Gastroesophageal sphincter (tissue), 4 donors: ENCODE measurements at regions not wholly inside any gene's neighbourhood (a gene's known extent, or its start where the extent isn't known, plus 50 kb on each side); places are given as distances from the start of the nearest gene placed in this dataset.

ENCODE experiments used
- ATAC-seq: fragments of 150-250 bp; one replicate; pipeline ENCODE4 v1.9.1; 2016; ENCODE audit warnings: mild to moderate bottlenecking, moderate library complexity
- H3K27ac ChIP-seq, 4 donors: fragments of 200-600 bp; sonication (generic) in 3 of 4; 1 replicate in 3 of 4; 2 replicates in 1 of 4; pipeline ENCODE4 v1.5.1; 2016 to 2019
- H3K27me3 ChIP-seq: fragments of 200-600 bp; sonication (generic); one replicate; pipeline ENCODE4 v1.5.1; 2019
- H3K36me3 ChIP-seq, 2 donors: fragments of 200-600 bp; sonication (generic); one replicate each; pipeline ENCODE4 v1.5.1; 2019; ENCODE audit warnings: control low read depth in 1 of 2
- H3K4me1 ChIP-seq, 3 donors: fragments of 200-600 bp; sonication (generic); 1 replicate in 2 of 3; 2 replicates in 1 of 3; pipeline ENCODE4 v1.5.1; 2016 to 2019; ENCODE audit warnings: control low read depth in 2 of 3
- H3K4me3 ChIP-seq, 2 donors: fragments of 200-600 bp; sonication (generic); one replicate each; pipeline ENCODE4 v1.5.1; 2019; ENCODE audit warnings: mild to moderate bottlenecking in 1 of 2, moderate library complexity in 1 of 2
- H3K9me3 ChIP-seq, 3 donors: fragments of 200-600 bp; sonication (generic); one replicate each; pipeline ENCODE4 v1.5.1; 2017 to 2019; ENCODE audit warnings: control low read depth in 2 of 3
- EP300 ChIP-seq: sonication (generic); formaldehyde crosslinking; IDR thresholded peaks from one replicate; pipeline ENCODE4 v1.6.1; 2017; ENCODE audit warnings: antibody characterized with exemption, mild to moderate bottlenecking
- POLR2A ChIP-seq, 2 donors: fragments of 450-650 bp; IDR thresholded peaks; one replicate each; pipeline ENCODE4 v1.6.1; 2017; ENCODE audit warnings: antibody characterized with exemption in 2 of 2, mild to moderate bottlenecking in 2 of 2, moderate library complexity in 1 of 2
- POLR2AphosphoS5 ChIP-seq: sonication (generic); formaldehyde crosslinking; IDR thresholded peaks from one replicate; pipeline ENCODE4 v1.6.1; 2017; ENCODE audit warnings: antibody characterized with exemption
- WGBS, 2 donors: methylation state at CpG; one replicate each; pipeline ENCODE4 v1.1.5; 2018; ENCODE audit warnings: low coverage in 1 of 2; 5-methylcytosine and 5-hydroxymethylcytosine counted together
- TF ChIP-seq, protein P1 (sequence below), 4 experiments: fragments of 200-600 bp in 2 of 4; fragments of 450-650 bp in 2 of 4; sonication (generic) in 1 of 4; IDR thresholded peaks; one replicate each; pipeline ENCODE4 v1.5.1; 2017 to 2019; ENCODE audit warnings: antibody characterized with exemption in 4 of 4, mild to moderate bottlenecking in 2 of 4, moderate library complexity in 2 of 4

DNA sequence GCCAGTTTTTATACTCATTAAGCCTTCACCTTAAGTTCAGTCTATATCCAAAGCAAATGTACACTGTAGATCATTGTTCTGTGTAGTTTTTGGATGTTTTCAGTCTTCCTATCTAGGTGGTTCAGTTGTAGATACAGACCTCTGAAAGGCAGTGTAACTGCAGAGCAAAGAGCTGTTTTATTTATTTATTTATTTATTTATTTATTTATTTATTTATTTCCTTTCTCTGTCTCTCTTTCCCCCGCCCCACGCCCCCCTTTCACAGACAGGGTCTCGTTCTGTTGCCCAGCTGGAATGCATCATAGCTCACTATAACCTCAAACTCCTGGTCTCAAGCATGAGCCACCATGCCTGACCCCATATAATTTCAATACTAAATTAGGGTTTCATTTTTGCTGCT is 281.8 kb upstream of the KLHL1 start:
- ATAC-seq: no peak
- no peaks in the 10 kb centered on the region for H3K4me1 ChIP-seq
- 83% methylated on average over 3 of the region's 3 CpGs; no CpG with 5 or more reads in 1 of the 2 donors for WGBS, 2 donors

GRCh38 chr13:70388935-70389334 is 280.7 kb upstream of the KLHL1 start:
- Histone ChIP-seq H3K36me3 (no peaks in the 10 kb centered on the region), H3K4me1 (no peaks in the 10 kb centered on the region), H3K27ac (no peak overlapping the region), H3K4me3 (no peak overlapping the region), H3K27me3 (peaks cover 4% of the 10 kb centered on the region), H3K9me3 (no peaks in the 10 kb centered on the region)
- 42 to 45% methylated on average over 1 of the region's 1 CpG for WGBS, 2 donors
- no peak for TF ChIP-seq POLR2AphosphoS5
- no peak for TF ChIP-seq EP300
- TF ChIP-seq POLR2A (IDR thresholded peaks at IDR 0.05): no peak
- TF ChIP-seq, protein P1, sequence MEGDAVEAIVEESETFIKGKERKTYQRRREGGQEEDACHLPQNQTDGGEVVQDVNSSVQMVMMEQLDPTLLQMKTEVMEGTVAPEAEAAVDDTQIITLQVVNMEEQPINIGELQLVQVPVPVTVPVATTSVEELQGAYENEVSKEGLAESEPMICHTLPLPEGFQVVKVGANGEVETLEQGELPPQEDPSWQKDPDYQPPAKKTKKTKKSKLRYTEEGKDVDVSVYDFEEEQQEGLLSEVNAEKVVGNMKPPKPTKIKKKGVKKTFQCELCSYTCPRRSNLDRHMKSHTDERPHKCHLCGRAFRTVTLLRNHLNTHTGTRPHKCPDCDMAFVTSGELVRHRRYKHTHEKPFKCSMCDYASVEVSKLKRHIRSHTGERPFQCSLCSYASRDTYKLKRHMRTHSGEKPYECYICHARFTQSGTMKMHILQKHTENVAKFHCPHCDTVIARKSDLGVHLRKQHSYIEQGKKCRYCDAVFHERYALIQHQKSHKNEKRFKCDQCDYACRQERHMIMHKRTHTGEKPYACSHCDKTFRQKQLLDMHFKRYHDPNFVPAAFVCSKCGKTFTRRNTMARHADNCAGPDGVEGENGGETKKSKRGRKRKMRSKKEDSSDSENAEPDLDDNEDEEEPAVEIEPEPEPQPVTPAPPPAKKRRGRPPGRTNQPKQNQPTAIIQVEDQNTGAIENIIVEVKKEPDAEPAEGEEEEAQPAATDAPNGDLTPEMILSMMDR (IDR thresholded peaks at IDR 0.05): no peak
- no peak for ATAC-seq

More for the DNA sequence above, 281.8 kb upstream of the KLHL1 start:
- Histone ChIP-seq H3K4me3 (no peak overlapping the region), H3K9me3 (no peaks in the 10 kb centered on the region), H3K36me3 (no peaks in the 10 kb centered on the region), H3K27ac (no peak overlapping the region), H3K27me3 (peaks cover 4% of the 10 kb centered on the region)
- TF ChIP-seq POLR2A (IDR thresholded peaks at IDR 0.05) (no peak), POLR2AphosphoS5 (no peak), EP300 (no peak)
- TF ChIP-seq, protein P1 (IDR thresholded peaks at IDR 0.05): no peak

DNA sequence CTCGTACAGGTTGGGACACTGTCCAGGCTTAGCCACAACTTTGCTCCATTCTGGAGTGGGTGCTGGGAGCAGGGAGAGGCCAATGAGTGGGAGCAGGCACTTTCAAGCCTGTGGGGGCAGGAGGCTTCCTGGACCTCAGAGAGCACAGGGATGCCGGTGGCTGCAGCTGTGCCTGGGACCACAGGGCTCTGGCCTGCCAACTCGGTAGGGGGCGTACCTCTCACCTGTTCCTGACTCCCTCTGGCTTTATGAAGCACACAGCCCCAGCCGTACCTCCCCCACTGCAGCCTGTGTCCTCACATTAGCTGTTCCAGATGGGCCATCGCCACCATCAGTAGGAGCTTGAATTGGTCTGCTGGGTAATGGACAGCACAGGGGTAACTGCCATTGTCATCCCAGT is 278.7 kb upstream of the KLHL1 start:
- H3K36me3 ChIP-seq: no peaks in the 10 kb centered on the region
- no peak overlapping the region for H3K27ac ChIP-seq
- peaks cover 4% of the 10 kb centered on the region for H3K27me3 ChIP-seq
- WGBS, 2 donors: no CpG with 5 or more reads among the region's 6 CpGs
- H3K4me1 ChIP-seq: no peaks in the 10 kb centered on the region
- TF ChIP-seq POLR2AphosphoS5: no peak
- no peak for TF ChIP-seq POLR2A (IDR thresholded peaks at IDR 0.05)
- no peak for TF ChIP-seq EP300
- TF ChIP-seq, protein P1 (IDR thresholded peaks at IDR 0.05): no peak
- H3K9me3 ChIP-seq: no peaks in the 10 kb centered on the region
- no peak overlapping the region for H3K4me3 ChIP-seq
- ATAC-seq: no peak

- Histone ChIP-seq H3K4me1 (no peaks in the 10 kb centered on the region), H3K27ac (no peak overlapping the region), H3K9me3 (no peaks in the 10 kb centered on the region), H3K36me3 (no peaks in the 10 kb centered on the region), H3K4me3 (no peak overlapping the region), H3K27me3 (peaks cover 4% of the 10 kb centered on the region)
- WGBS, 2 donors: no CpG with 5 or more reads among the region's 4 CpGs
- TF ChIP-seq, protein P1 (IDR thresholded peaks at IDR 0.05): no peak
- TF ChIP-seq EP300 (no peak), POLR2A (IDR thresholded peaks at IDR 0.05) (no peak), POLR2AphosphoS5 (no peak)
- ATAC-seq: no peak
These were observed 277.6 kb upstream of the KLHL1 start for GRCh38 chr13:70385852-70386251.

- WGBS, 2 donors: 88 to 89% methylated on average over 3 of the region's 3 CpGs
- Histone ChIP-seq H3K27me3 (peaks cover 4% of the 10 kb centered on the region), H3K4me3 (no peak overlapping the region), H3K9me3 (no peaks in the 10 kb centered on the region), H3K36me3 (no peaks in the 10 kb centered on the region), H3K4me1 (no peaks in the 10 kb centered on the region), H3K27ac (no peak overlapping the region)
- no peak for ATAC-seq
- TF ChIP-seq POLR2A (IDR thresholded peaks at IDR 0.05) (no peak), EP300 (no peak), POLR2AphosphoS5 (no peak)
- TF ChIP-seq, protein P1 (IDR thresholded peaks at IDR 0.05): no peak
These were observed 275.9 kb upstream of the KLHL1 start for GRCh38 chr13:70384156-70384555.
